ENCODE measurements at regions not wholly inside any gene's neighbourhood (a gene's known extent, or its start where the extent isn't known, plus 50 kb on each side); places are given as distances from the start of the nearest gene placed in this dataset.

DNA sequence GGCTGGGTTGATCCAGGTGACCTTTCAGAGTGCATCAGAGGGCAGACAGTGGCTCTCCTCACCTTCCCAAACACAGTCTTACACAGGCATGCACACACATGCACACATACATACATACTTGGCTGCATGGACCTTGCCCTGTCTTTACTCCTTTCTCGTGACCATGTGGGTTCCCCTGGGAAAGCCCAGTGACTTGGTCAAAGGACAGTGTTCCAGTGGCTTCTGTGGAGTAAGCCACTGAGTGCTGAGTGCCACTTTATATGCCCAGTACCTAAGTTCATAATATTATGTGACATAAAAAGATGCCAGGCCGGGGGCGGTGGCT, 249.4 kb downstream of the MYCN start:
- no peak for TF ChIP-seq POLR2A (IDR thresholded peaks at IDR 0.05)
- TF ChIP-seq, protein P1, sequence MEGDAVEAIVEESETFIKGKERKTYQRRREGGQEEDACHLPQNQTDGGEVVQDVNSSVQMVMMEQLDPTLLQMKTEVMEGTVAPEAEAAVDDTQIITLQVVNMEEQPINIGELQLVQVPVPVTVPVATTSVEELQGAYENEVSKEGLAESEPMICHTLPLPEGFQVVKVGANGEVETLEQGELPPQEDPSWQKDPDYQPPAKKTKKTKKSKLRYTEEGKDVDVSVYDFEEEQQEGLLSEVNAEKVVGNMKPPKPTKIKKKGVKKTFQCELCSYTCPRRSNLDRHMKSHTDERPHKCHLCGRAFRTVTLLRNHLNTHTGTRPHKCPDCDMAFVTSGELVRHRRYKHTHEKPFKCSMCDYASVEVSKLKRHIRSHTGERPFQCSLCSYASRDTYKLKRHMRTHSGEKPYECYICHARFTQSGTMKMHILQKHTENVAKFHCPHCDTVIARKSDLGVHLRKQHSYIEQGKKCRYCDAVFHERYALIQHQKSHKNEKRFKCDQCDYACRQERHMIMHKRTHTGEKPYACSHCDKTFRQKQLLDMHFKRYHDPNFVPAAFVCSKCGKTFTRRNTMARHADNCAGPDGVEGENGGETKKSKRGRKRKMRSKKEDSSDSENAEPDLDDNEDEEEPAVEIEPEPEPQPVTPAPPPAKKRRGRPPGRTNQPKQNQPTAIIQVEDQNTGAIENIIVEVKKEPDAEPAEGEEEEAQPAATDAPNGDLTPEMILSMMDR (IDR thresholded peaks at IDR 0.05), result no peak
